ENCODE measurements at regions not wholly inside any gene's neighbourhood (a gene's known extent, or its start where the extent isn't known, plus 50 kb on each side); places are given as distances from the start of the nearest gene placed in this dataset.

DNA sequence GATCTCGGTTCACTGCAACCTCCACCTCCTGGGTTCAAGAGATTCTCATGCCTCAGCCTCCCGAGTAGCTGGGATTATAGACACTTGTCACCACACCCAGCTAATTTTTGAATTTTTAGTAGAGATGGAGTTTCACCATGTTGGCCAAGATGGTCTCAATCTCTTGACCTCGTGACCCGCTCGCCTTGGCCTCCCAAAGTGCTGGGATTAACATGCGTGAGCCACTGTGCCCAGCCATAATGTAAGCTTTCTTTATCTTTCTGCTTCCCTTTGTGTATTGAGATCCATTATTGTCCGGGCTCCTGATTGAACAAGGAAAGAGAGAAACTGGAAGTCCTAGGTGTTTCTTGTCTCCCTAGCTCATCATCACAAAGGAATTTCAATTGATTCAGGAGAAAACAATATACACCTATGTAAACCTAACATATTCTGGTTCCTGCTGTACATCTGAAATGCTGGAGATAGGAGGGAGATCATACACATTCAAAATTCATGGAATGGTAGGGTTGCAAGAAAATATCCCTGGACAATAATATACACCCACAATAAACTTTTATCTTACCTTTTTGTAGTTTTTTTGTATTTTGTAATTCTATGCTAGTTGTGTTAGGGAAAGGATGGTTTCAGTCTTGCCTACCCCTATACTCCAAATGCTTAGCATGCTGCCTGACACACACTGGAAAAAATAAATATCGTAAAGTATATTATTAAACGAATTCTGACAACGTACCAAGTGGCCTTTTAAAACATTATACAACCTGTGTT is 194.4 kb upstream of the HS3ST1 start:
- Mint-ChIP-seq H3K4me3 (ENCODE audit: unreplicated experiment) (no peak overlapping the region), H3K4me1 (ENCODE audit: low read depth) (no peaks in the 10 kb centered on the region), H3K27me3 (ENCODE audit: low read depth) (peaks cover 6% of the 10 kb centered on the region), H3K9me3 (ENCODE audit: low read depth) (peaks cover 8% of the 10 kb centered on the region), H3K36me3 (ENCODE audit: low read depth) (no peaks in the 10 kb centered on the region), H3K27ac (ENCODE audit: unreplicated experiment) (no peak overlapping the region)
- TF ChIP-seq, protein P1, sequence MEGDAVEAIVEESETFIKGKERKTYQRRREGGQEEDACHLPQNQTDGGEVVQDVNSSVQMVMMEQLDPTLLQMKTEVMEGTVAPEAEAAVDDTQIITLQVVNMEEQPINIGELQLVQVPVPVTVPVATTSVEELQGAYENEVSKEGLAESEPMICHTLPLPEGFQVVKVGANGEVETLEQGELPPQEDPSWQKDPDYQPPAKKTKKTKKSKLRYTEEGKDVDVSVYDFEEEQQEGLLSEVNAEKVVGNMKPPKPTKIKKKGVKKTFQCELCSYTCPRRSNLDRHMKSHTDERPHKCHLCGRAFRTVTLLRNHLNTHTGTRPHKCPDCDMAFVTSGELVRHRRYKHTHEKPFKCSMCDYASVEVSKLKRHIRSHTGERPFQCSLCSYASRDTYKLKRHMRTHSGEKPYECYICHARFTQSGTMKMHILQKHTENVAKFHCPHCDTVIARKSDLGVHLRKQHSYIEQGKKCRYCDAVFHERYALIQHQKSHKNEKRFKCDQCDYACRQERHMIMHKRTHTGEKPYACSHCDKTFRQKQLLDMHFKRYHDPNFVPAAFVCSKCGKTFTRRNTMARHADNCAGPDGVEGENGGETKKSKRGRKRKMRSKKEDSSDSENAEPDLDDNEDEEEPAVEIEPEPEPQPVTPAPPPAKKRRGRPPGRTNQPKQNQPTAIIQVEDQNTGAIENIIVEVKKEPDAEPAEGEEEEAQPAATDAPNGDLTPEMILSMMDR (IDR thresholded peaks at IDR 0.05) = no peak
- DNase-seq (ENCODE audit: low spot score) = no peak

DNA sequence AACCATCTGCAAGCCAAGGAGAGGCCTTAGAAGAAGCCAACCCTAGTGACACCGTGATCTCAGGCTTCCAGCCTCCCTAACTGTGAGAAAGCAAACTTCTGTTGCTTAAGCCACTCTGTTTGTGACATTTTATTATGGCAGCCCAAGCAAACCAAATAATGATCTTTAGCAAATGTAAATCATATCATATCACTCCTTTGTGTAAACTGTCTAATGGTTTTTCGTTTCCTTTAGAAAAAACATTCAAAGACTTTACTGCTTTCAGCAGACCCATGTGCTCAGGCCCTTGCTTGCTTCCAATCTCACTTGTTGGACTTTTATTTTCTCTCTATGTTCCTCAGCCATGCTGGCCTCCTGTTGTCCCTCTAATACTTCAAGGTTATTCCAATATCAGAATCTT is 192.2 kb upstream of the HS3ST1 start:
- Mint-ChIP-seq H3K4me3 (ENCODE audit: unreplicated experiment) (no peak overlapping the region), H3K4me1 (ENCODE audit: low read depth) (no peaks in the 10 kb centered on the region), H3K36me3 (ENCODE audit: low read depth) (no peaks in the 10 kb centered on the region), H3K27ac (ENCODE audit: unreplicated experiment) (no peak overlapping the region), H3K27me3 (ENCODE audit: low read depth) (peaks cover 6% of the 10 kb centered on the region), H3K9me3 (ENCODE audit: low read depth) (peaks cover 8% of the 10 kb centered on the region)
- DNase-seq (ENCODE audit: low spot score) = no peak
- TF ChIP-seq, protein P1 (IDR thresholded peaks at IDR 0.05) = no peak

DNA sequence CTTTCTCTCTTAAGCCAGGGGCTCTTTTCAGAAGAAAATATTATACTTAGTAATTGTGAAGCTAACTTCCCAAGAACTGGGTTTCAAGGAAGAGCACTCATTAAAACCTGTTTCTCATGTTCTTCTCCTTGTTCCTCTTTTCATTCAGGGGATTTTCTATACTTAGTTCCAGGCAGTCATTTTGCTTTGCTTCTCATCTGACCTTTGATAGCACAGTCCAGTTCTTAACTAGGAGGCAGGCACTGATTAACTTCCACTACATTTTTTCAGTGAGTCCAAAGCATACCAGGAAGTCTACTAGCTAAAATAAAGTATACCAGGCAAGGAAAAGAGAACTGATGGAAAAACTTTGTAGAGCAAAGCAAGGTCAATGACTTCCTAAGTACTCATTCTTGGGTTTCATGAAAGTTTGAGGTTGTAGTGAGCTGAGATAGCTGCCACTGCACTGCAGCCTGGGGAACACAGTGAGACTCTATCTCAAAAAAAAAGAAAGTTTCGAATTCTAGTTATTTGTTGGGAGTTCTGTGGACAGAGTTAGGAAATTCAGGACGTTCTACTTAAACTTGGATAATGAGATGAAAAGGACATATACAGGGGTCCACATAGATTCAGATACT is 190.1 kb upstream of the HS3ST1 start:
- Mint-ChIP-seq H3K27ac (ENCODE audit: unreplicated experiment) (no peak overlapping the region), H3K4me3 (ENCODE audit: unreplicated experiment) (no peak overlapping the region), H3K4me1 (ENCODE audit: low read depth) (peaks cover 7% of the 10 kb centered on the region)

DNA sequence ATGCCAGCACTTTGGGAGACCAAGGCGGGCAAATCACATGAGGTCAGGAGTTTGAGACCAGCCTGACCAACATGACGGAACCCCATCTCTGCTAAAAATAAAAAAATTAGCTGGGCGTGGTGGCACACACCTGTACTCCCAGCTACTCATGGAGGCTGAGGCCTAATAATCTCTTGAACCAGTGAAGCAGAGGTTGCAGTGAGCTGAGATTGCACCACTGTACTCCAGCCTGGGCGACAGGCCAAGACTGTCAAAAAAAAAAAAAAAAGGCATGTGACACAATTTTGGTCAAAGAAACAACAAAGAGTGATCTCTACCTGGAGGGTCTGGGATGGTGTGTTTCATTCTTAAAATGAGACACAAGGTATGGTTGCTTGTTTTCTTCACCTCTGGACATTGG is 188.2 kb upstream of the HS3ST1 start:
- Mint-ChIP-seq H3K9me3 (ENCODE audit: low read depth) (peaks cover 4% of the 10 kb centered on the region), H3K27me3 (ENCODE audit: low read depth) (peaks cover 4% of the 10 kb centered on the region), H3K36me3 (ENCODE audit: low read depth) (no peaks in the 10 kb centered on the region), H3K27ac (ENCODE audit: unreplicated experiment) (no peak overlapping the region), H3K4me1 (ENCODE audit: low read depth) (peaks cover 11% of the 10 kb centered on the region), H3K4me3 (ENCODE audit: unreplicated experiment) (no peak overlapping the region)
- TF ChIP-seq, protein P1 (IDR thresholded peaks at IDR 0.05) = no peak
- DNase-seq (ENCODE audit: low spot score) = no peak

More for the DNA sequence above, 190.1 kb upstream of the HS3ST1 start:
- Mint-ChIP-seq H3K36me3 (ENCODE audit: low read depth) (no peaks in the 10 kb centered on the region), H3K27me3 (ENCODE audit: low read depth) (peaks cover 4% of the 10 kb centered on the region), H3K9me3 (ENCODE audit: low read depth) (peaks cover 4% of the 10 kb centered on the region)
- TF ChIP-seq, protein P1 (IDR thresholded peaks at IDR 0.05) = no peak
- no peak for DNase-seq (ENCODE audit: low spot score)

DNA sequence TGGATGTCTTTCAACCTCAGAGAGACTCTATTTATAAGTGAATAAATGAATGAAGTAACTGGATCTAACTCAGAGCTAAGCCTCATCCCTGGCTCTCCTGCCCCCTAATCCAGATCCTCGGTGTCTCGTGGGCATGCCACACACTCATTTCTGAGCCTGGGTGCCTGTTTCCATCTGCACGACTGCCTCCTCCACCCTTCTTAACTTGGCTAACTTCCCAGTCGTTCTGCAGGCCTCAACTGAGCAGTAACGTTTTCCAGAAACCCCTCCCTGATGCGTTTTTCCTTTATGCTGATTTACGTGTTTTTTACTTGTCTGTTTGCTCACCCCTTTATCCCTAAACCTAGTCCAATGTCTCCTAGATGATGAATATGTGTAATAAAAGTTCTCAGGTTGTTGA is 186.9 kb upstream of the HS3ST1 start:
- TF ChIP-seq, protein P1 (IDR thresholded peaks at IDR 0.05) = no peak
- Mint-ChIP-seq H3K27me3 (ENCODE audit: low read depth) (peaks cover 6% of the 10 kb centered on the region), H3K4me1 (ENCODE audit: low read depth) (peaks cover 11% of the 10 kb centered on the region), H3K4me3 (ENCODE audit: unreplicated experiment) (no peak overlapping the region), H3K36me3 (ENCODE audit: low read depth) (no peaks in the 10 kb centered on the region), H3K9me3 (ENCODE audit: low read depth) (peaks cover 4% of the 10 kb centered on the region), H3K27ac (ENCODE audit: unreplicated experiment) (no peak overlapping the region)
- no peak for DNase-seq (ENCODE audit: low spot score)

Data from chondrocyte (in vitro differentiated cells).